ENCODE measurements at regions not wholly inside any gene's neighbourhood (a gene's known extent, or its start where the extent isn't known, plus 50 kb on each side); places are given as distances from the start of the nearest gene placed in this dataset.

GRCh38 chr12:64968989-64969819, 144.8 kb downstream of the TBC1D30 start:
- no peak for TF ChIP-seq CTCF (IDR thresholded peaks at IDR 0.05)
- no peak for TF ChIP-seq POLR2A (IDR thresholded peaks at IDR 0.05)

Measured in adrenal gland (tissue), 5 donors.